Adrenal gland (tissue), 9 donors: ENCODE measurements at regions not wholly inside any gene's neighbourhood (a gene's known extent, or its start where the extent isn't known, plus 50 kb on each side); places are given as distances from the start of the nearest gene placed in this dataset.

Source experiments
- DNase-seq, 7 donors: peaks; one replicate each; pipeline ENCODE4 v3.0.0-alpha.2; 2019 to 2020
- H3K27ac ChIP-seq, 5 donors: fragments of 200-600 bp; sonication (generic) in 4 of 5; 1 replicate in 3 of 5; 2 replicates in 2 of 5; pipeline versions ENCODE4 v1.5.1 to v1.8.0; 2016 to 2020; ENCODE audit warnings: mild to moderate bottlenecking in 1 of 5
- H3K27me3 ChIP-seq: fragments of 200-600 bp; 2 replicates; pipeline ENCODE4 v1.8.0; 2021
- H3K36me3 ChIP-seq, 2 donors: fragments of 200-600 bp; replicated peaks in 1 of 2; 1 replicate in 1 of 2; 2 replicates in 1 of 2; pipeline versions ENCODE4 v1.5.1 to v1.8.0; 2018 to 2022
- H3K4me1 ChIP-seq, 2 donors: fragments of 200-600 bp; replicated peaks in 1 of 2; 1 replicate in 1 of 2; 2 replicates in 1 of 2; pipeline versions ENCODE4 v1.5.1 to v1.8.0; 2018 to 2021
- H3K4me3 ChIP-seq, 4 donors: fragments of 200-600 bp; sonication (generic) in 3 of 4; one replicate each; pipeline ENCODE4 v1.5.1; 2016 to 2018
- H3K9me3 ChIP-seq, 3 donors: fragments of 200-600 bp; sonication (generic) in 1 of 3; replicated peaks in 1 of 3; 1 replicate in 2 of 3; 2 replicates in 1 of 3; pipeline versions ENCODE4 v1.5.1 to v1.8.0; 2016 to 2021
- CTCF ChIP-seq, 6 experiments: fragments of 450-650 bp in 4 of 6; fragments of 200-600 bp in 2 of 6; sonication (generic) in 1 of 6; IDR thresholded peaks; 1 replicate in 5 of 6; 2 replicates in 1 of 6; pipeline versions ENCODE4 v1.5.1 to v1.8.0; 2016 to 2021; ENCODE audit warnings: antibody characterized with exemption in 6 of 6, mild to moderate bottlenecking in 2 of 6, moderate library complexity in 1 of 6
- POLR2A ChIP-seq, 2 donors: fragments of 450-650 bp; IDR thresholded peaks; one replicate each; pipeline ENCODE4 v1.6.1; 2017; ENCODE audit warnings: antibody characterized with exemption in 2 of 2, mild to moderate bottlenecking in 2 of 2, moderate library complexity in 1 of 2
- WGBS, 4 donors: extraction: QIAGEN DNeasy Blood & Tissue Kit in 2 of 4; methylation state at CpG; one replicate each; pipeline versions ENCODE4 v1.1.5 to v1.1.7; 2013 to 2017; 5-methylcytosine and 5-hydroxymethylcytosine counted together
- intact Hi-C, 2 donors: fragments of 100-400 bp; cut with DNase I; formaldehyde crosslinking; loops; one replicate each; pipeline versions ENCODE4 v1.14.1 to v1.15.0; 2022 to 2023
- donor health status: healthy with polysubstance abuse.
- donor health status: Bipolar disorder and iron deficiency.
- donor health status: DM: yes; HTN: yes; CAD: no.
- donor health status: DM: no; HTN: no; CAD: no.
- donor health status: DM: no; HTN: no; CAD: no.

- H3K4me3 ChIP-seq = no peak overlapping the region
- no peaks in the 10 kb centered on the region for H3K4me1 ChIP-seq
- H3K27ac ChIP-seq = no peak overlapping the region
- H3K27me3 ChIP-seq = no peaks in the 10 kb centered on the region
- no peak for DNase-seq
- intact Hi-C loops = no loop called here
- H3K9me3 ChIP-seq = no peaks in the 10 kb centered on the region
- TF ChIP-seq POLR2A (IDR thresholded peaks at IDR 0.05) (no peak), CTCF (IDR thresholded peaks at IDR 0.05) (no peak)
- no peaks in the 10 kb centered on the region for H3K36me3 ChIP-seq
Measured at GRCh38 chr9:2984491-2984890, 140.6 kb upstream of the PUM3 start.

GRCh38 chr9:2979957-2980610, 136.2 kb upstream of the PUM3 start:
- no peak for DNase-seq
- H3K4me1 ChIP-seq = no peaks in the 10 kb centered on the region
- TF ChIP-seq CTCF (IDR thresholded peaks at IDR 0.05) (no peak), POLR2A (IDR thresholded peaks at IDR 0.05) (no peak)
- H3K36me3 ChIP-seq = no peaks in the 10 kb centered on the region
- intact Hi-C loops = no loop called here
- H3K27me3 ChIP-seq = no peaks in the 10 kb centered on the region
- no peak overlapping the region for H3K4me3 ChIP-seq
- 66 to 77% (median 71%) methylated on average over 8 of the region's 8 CpGs for WGBS, 4 donors
- no peak overlapping the region for H3K27ac ChIP-seq
- H3K9me3 ChIP-seq = no peaks in the 10 kb centered on the region

- no peak overlapping the region for H3K27ac ChIP-seq
- no peak overlapping the region for H3K4me3 ChIP-seq
- no peak for DNase-seq
- H3K9me3 ChIP-seq = no peaks in the 10 kb centered on the region
- WGBS, 4 donors = 62 to 77% (median 68%) methylated on average over 2 of the region's 2 CpGs
- H3K27me3 ChIP-seq = no peaks in the 10 kb centered on the region
- H3K4me1 ChIP-seq = no peaks in the 10 kb centered on the region
- intact Hi-C loops = no loop called here
- TF ChIP-seq POLR2A (IDR thresholded peaks at IDR 0.05) (no peak), CTCF (IDR thresholded peaks at IDR 0.05) (no peak)
- H3K36me3 ChIP-seq = no peaks in the 10 kb centered on the region
Measured at GRCh38 chr9:2972475-2972874, 128.6 kb upstream of the PUM3 start.

GRCh38 chr9:2970864-2971263, 127.0 kb upstream of the PUM3 start:
- no peak overlapping the region for H3K27ac ChIP-seq
- intact Hi-C loops = no loop called here
- no peak for TF ChIP-seq CTCF (IDR thresholded peaks at IDR 0.05)
- TF ChIP-seq POLR2A (IDR thresholded peaks at IDR 0.05) = no peak
- no peaks in the 10 kb centered on the region for H3K36me3 ChIP-seq
- no peak for DNase-seq
- H3K4me1 ChIP-seq = no peaks in the 10 kb centered on the region
- no peak overlapping the region for H3K4me3 ChIP-seq
- no peaks in the 10 kb centered on the region for H3K9me3 ChIP-seq
- no peaks in the 10 kb centered on the region for H3K27me3 ChIP-seq
